Activated B cell treated with CpG ODN at 0.5 μM for 24 hours (primary cell): ENCODE measurements at regions not wholly inside any gene's neighbourhood (a gene's known extent, or its start where the extent isn't known, plus 50 kb on each side); places are given as distances from the start of the nearest gene placed in this dataset.

Source experiments
- ATAC-seq: fragments of 200-7000 bp; cut with Tn5 transposase; one replicate; pipeline ENCODE4 v1.10.0; 2021; ENCODE audit warnings: low read depth, mild to moderate bottlenecking, moderate library complexity
- CTCF ChIA-PET: fragments of 350-600 bp; sonication (Branson Sonifier 250); formaldehyde crosslinking; loops from one replicate; lab custom pipeline; 2021; ENCODE audit warnings: antibody characterized with exemption; lab: Charles Lee
- POLR2A ChIA-PET: fragments of 350-600 bp; sonication (Branson Sonifier 250); formaldehyde crosslinking; loops from one replicate; lab custom pipeline; 2021; ENCODE audit warnings: antibody characterized with exemption; lab: Charles Lee
- DNase-seq: peaks from one replicate; pipeline ENCODE4 v3.0.0; 2022
- H3K27ac Mint-ChIP-seq: one replicate; pipeline ENCODE4 v1.8.0; 2020; ENCODE audit warnings: mixed read lengths
- H3K27me3 Mint-ChIP-seq: one replicate; pipeline ENCODE4 v1.8.0; 2021; ENCODE audit warnings: mixed read lengths
- H3K36me3 Mint-ChIP-seq: one replicate; pipeline ENCODE4 v1.8.0; 2021; ENCODE audit warnings: low read depth, mixed read lengths
- H3K4me1 Mint-ChIP-seq: one replicate; pipeline ENCODE4 v1.8.0; 2021; ENCODE audit warnings: mixed read lengths
- H3K4me3 Mint-ChIP-seq: one replicate; pipeline ENCODE4 v1.8.0; 2020; ENCODE audit warnings: mild to moderate bottlenecking, mixed read lengths
- H3K9me3 Mint-ChIP-seq: one replicate; pipeline ENCODE4 v1.8.0; 2020; ENCODE audit warnings: mixed read lengths
- intact Hi-C: fragments of 100-400 bp; cut with micrococcal nuclease; formaldehyde crosslinking; loops from one replicate; pipeline ENCODE4 v1.15.1; 2024
- TF ChIP-seq, protein P1 (sequence below): fragments of 200-600 bp; IDR thresholded peaks from one replicate; pipeline ENCODE4 v1.8.0; 2022; ENCODE audit warnings: antibody characterized with exemption, mild to moderate bottlenecking

DNA sequence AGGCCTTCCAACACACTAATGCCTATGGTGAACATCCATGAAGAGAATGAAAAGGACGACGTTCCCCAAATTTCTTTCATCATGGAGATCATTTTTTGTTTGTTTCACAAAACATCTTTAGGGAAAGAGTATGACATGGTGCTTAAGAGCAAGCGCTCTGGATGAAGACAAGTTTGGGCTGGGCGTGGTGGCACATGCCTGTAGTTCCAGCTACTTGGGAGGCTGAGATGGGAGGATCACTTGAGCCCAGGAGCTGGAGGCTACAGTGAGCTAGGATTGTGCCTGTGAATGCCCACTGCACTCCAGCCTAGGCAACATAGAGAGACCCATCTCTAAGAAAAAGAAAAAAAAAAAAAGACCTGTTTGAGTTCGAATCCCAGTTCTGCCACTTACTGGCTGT lies 253.1 kb downstream of the PTPRU start:
- POLR2A ChIA-PET = no interaction called here
- intact Hi-C loops = no loop called here
- Mint-ChIP-seq H3K4me3 (no peak overlapping the region), H3K36me3 (no peaks in the 10 kb centered on the region), H3K27me3 (peaks cover 11% of the 10 kb centered on the region), H3K27ac (no peak overlapping the region), H3K4me1 (no peaks in the 10 kb centered on the region), H3K9me3 (peaks cover 2% of the 10 kb centered on the region)
- CTCF ChIA-PET = no interaction called here
- no peak for DNase-seq
- TF ChIP-seq, protein P1, sequence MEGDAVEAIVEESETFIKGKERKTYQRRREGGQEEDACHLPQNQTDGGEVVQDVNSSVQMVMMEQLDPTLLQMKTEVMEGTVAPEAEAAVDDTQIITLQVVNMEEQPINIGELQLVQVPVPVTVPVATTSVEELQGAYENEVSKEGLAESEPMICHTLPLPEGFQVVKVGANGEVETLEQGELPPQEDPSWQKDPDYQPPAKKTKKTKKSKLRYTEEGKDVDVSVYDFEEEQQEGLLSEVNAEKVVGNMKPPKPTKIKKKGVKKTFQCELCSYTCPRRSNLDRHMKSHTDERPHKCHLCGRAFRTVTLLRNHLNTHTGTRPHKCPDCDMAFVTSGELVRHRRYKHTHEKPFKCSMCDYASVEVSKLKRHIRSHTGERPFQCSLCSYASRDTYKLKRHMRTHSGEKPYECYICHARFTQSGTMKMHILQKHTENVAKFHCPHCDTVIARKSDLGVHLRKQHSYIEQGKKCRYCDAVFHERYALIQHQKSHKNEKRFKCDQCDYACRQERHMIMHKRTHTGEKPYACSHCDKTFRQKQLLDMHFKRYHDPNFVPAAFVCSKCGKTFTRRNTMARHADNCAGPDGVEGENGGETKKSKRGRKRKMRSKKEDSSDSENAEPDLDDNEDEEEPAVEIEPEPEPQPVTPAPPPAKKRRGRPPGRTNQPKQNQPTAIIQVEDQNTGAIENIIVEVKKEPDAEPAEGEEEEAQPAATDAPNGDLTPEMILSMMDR = no peak
- ATAC-seq = no peak

DNA sequence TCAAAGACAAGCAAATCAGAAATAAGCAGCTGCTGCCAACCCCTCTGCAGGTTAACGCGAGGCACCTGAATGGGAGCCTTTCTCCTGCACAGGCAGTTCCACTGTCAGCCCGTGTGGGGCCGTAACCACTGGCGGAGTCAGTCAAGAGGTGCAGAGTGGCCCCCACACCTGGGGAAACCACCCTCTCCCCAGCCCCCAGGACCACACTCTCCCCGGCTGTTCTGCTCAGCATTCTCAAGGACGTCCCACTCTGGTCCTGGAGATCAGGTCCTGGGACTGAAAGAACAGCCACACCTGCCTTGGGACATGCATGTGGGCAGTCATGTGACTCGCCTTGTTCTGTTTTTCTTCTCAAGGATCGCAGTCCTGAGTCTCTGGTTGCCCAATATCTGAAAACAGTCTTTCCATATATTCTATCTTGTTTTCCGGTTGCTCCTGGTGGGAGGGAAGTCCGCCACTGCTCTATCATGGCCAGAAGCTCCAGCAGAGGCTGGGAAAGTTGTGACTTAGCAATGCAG lies 252.5 kb downstream of the PTPRU start:
- TF ChIP-seq, protein P1 = no peak
- ATAC-seq = no peak
- CTCF ChIA-PET = no interaction called here
- Mint-ChIP-seq H3K4me1 (no peaks in the 10 kb centered on the region), H3K27ac (no peak overlapping the region), H3K9me3 (no peaks in the 10 kb centered on the region), H3K4me3 (no peak overlapping the region), H3K27me3 (peaks cover 11% of the 10 kb centered on the region), H3K36me3 (no peaks in the 10 kb centered on the region)
- intact Hi-C loops = no loop called here
- DNase-seq = no peak
- POLR2A ChIA-PET = no interaction called here

DNA sequence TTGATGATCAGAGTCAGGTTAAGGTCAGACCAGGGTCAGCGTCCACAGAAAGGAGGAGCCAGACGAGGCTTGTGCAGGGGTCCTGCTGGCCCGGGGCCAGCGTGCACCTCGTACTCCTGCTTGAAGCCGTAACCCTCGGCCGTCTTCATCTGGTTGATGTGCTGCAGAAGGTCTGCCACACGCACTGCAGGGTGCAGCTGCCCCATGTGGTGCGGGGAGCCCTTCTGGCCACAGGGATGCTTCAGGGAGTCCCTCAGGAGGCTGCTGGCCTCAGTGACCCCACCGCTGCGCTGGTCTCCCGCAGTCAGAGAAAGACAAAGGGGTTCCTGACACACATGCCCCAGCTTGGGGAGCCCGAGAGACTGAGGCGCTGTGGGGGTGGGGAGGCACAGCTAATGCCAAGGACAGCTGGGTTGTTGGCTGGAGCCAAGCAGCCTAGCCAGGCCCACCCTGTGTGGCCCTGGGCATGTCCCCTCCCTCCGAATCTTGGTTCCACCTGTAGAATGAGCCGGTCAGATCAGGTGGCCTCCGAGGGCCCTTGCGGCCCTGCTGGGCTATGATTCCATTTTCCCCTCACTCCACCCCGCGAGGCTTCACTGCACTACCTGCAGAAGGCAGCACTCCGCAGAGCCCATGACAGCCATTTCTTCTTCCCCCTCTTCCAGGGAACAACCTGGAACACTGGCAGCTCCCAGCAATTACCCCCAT lies 251.9 kb downstream of the PTPRU start:
- ChIA-PET POLR2A (no interaction called here), CTCF (no interaction called here)
- Mint-ChIP-seq H3K4me1 (no peaks in the 10 kb centered on the region), H3K36me3 (no peaks in the 10 kb centered on the region), H3K27ac (no peak overlapping the region), H3K27me3 (peaks cover 11% of the 10 kb centered on the region), H3K4me3 (no peak overlapping the region), H3K9me3 (no peaks in the 10 kb centered on the region)
- DNase-seq (no peak), ATAC-seq (no peak)
- TF ChIP-seq, protein P1 = no peak
- intact Hi-C loops = no loop called here

DNA sequence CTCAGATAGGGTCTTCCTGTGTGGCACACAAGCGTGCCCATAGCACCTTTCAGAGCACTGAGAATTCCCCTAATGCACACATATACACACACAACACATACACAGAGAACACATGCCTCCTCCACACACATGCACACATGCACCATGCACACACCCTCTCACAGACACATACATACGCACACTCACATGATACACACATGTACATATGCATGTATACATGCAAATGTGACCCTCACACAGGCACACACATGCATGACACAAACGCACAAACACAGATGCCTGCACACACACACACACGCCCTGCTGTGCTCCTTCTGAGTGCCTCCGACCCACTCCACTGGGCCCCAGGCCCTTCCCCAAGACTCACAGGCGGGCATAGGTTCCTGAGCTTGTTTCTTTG lies 251.0 kb downstream of the PTPRU start:
- no peaks in the 10 kb centered on the region for H3K36me3 Mint-ChIP-seq
- intact Hi-C loops = no loop called here
- peaks cover 11% of the 10 kb centered on the region for H3K27me3 Mint-ChIP-seq
- DNase-seq (no peak), ATAC-seq (no peak)
- H3K9me3 Mint-ChIP-seq = no peaks in the 10 kb centered on the region
- H3K4me1 Mint-ChIP-seq = no peaks in the 10 kb centered on the region
- H3K4me3 Mint-ChIP-seq = no peak overlapping the region
- no peak overlapping the region for H3K27ac Mint-ChIP-seq
- TF ChIP-seq, protein P1 = no peak
- ChIA-PET CTCF (no interaction called here), POLR2A (no interaction called here)

DNA sequence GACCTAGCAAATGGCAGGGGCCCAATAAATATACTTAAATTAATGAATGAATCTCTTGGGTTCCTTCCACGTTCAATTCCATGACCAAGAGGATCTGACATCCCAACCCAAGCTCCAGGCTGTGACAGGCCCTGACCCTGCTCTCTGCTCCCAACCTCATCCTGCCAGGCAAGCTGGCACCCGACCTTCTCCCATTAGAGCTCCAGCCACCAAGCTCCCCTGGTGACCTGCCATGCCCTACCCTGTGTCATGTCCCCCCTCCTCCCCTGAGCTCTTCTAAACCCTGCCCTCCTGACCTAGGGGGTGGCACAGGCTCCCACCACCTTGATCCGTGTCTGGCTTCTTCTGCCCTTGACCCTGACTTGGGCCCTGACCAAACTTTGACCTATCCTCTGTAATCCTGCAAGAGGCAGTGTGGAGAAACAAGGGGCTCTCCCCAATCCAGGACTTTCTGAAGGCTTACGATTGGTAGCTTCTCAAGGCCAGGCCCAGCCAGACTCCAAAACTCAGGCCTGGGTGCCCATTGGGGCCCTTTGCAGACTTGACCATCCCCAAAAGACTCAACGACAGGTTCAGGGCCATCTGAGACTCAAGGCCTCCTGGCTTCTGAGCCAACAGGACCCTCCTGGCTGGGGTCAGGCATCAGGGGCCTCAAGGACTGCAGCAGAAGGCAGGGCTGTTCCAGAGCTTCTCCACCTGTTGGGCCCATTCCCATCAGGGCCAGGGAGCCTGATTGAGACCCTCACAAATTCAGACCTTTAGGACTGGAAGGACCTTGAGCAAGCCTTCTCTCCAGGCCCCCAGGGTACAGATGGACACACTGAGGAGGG lies 249.0 kb downstream of the PTPRU start:
- CTCF ChIA-PET = no interaction called here
- no peak overlapping the region for H3K27ac Mint-ChIP-seq

More for the DNA sequence above, 249.0 kb downstream of the PTPRU start:
- DNase-seq (no peak), ATAC-seq (no peak)
- intact Hi-C loops = no loop called here
- H3K4me1 Mint-ChIP-seq = no peaks in the 10 kb centered on the region
- TF ChIP-seq, protein P1 = no peak
- peaks cover 9% of the 10 kb centered on the region for H3K27me3 Mint-ChIP-seq
- H3K9me3 Mint-ChIP-seq = no peaks in the 10 kb centered on the region
- no peak overlapping the region for H3K4me3 Mint-ChIP-seq
- H3K36me3 Mint-ChIP-seq = no peaks in the 10 kb centered on the region
- POLR2A ChIA-PET = no interaction called here
